ENCODE measurements at regions not wholly inside any gene's neighbourhood (a gene's known extent, or its start where the extent isn't known, plus 50 kb on each side); places are given as distances from the start of the nearest gene placed in this dataset.

DNA sequence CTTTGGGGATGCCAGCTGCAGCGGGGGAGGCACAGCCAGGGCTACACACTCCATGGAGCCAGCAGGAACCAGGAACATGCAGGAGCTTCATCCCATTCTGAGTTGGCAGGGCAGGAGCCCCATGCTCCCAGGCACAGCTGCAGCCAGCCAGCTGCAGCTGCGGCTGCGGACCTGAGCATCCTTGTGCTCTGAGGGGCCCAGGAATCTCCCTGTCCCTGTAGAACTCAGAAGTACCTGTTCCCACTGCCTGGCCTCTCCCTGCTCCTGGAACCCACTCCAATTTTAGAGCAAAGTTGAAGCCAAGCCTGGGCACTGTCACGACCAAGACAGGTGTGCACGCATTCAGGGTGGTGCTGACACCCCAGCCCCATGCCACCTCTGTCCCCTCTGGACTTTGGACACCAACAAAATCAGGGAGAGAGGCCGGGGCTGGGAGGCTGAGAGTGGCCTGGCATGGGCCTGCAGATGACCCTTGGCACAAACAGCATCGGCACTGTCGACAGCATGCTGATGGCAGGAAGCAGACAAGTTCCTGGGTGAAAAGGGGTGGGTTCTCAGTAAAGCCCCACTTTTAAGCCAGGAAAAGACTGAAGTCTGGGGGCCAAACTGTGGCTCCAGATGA, 257.3 kb upstream of the LRFN5 start:
- no peaks in the 10 kb centered on the region for H3K9me3 ChIP-seq
- no peaks in the 10 kb centered on the region for H3K4me1 ChIP-seq
- no peak overlapping the region for H3K27ac ChIP-seq
- H3K4me3 ChIP-seq = no peak overlapping the region
- ATAC-seq (no peak), DNase-seq (no peak)
- H3K27me3 ChIP-seq = no peaks in the 10 kb centered on the region
- no peak for TF ChIP-seq POLR2A (IDR thresholded peaks at IDR 0.05)
- TF ChIP-seq, protein P1, sequence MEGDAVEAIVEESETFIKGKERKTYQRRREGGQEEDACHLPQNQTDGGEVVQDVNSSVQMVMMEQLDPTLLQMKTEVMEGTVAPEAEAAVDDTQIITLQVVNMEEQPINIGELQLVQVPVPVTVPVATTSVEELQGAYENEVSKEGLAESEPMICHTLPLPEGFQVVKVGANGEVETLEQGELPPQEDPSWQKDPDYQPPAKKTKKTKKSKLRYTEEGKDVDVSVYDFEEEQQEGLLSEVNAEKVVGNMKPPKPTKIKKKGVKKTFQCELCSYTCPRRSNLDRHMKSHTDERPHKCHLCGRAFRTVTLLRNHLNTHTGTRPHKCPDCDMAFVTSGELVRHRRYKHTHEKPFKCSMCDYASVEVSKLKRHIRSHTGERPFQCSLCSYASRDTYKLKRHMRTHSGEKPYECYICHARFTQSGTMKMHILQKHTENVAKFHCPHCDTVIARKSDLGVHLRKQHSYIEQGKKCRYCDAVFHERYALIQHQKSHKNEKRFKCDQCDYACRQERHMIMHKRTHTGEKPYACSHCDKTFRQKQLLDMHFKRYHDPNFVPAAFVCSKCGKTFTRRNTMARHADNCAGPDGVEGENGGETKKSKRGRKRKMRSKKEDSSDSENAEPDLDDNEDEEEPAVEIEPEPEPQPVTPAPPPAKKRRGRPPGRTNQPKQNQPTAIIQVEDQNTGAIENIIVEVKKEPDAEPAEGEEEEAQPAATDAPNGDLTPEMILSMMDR (IDR thresholded peaks at IDR 0.05) = no peak
- 75 to 90% (median 82%) methylated on average over 8 of the region's 8 CpGs for WGBS, 4 donors
- intact Hi-C loops (cut with DNase I) = no loop called here
- no peaks in the 10 kb centered on the region for H3K36me3 ChIP-seq

DNA sequence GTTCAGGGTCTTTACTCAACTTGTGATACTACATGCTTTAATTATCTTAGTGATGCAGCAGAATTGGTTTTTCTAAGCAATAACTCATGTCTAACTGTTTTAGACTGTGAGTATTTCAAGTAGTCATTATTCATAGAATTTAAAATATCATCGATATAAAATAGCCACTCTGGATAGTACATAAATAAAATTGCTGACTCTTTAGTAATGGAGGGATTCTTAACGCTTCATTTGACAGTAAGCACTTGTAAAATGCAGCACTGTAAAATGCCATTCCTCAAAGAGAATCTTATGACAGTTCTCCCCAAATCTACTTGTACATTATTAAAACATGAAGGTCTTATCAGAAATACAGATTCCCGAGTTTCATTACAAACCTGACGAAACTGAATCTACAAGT, 262.8 kb upstream of the LRFN5 start:
- no peak overlapping the region for H3K4me3 ChIP-seq
- TF ChIP-seq, protein P1 (IDR thresholded peaks at IDR 0.05) = no peak
- TF ChIP-seq POLR2A (IDR thresholded peaks at IDR 0.05) = no peak
- H3K36me3 ChIP-seq = no peaks in the 10 kb centered on the region
- 73 to 81% (median 76%) methylated on average over 4 of the region's 4 CpGs for WGBS, 4 donors
- ATAC-seq (no peak), DNase-seq (no peak)
- H3K27me3 ChIP-seq = no peaks in the 10 kb centered on the region
- intact Hi-C loops (cut with DNase I) = no loop called here
- H3K27ac ChIP-seq = no peak overlapping the region
- no peaks in the 10 kb centered on the region for H3K4me1 ChIP-seq
- H3K9me3 ChIP-seq = no peaks in the 10 kb centered on the region

DNA sequence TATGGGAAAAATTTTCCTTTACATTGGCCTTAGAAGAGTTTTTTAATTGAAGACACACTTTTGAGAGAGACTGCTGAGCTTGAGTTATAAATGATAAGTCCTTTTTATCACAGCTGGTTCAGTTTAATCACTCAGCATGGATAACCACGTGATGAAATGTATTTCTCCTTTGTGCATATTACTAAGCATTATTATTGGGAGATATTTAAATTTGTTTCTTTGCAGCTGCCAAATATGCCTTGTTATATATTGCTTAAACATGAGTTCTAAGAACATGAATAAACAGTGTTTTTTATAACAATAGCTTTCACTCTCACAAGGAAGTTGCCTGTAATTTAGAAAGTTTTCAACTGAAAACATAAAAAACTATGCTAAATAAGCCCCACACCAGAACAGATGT, 293.5 kb upstream of the LRFN5 start:
- Histone ChIP-seq H3K4me3 (no peak overlapping the region), H3K4me1 (no peaks in the 10 kb centered on the region), H3K36me3 (no peaks in the 10 kb centered on the region), H3K27ac (no peak overlapping the region), H3K9me3 (peaks cover 0 to 4% (median 0%) of the 10 kb centered on the region in 12 donors), H3K27me3 (no peaks in the 10 kb centered on the region)
- 17 to 32% (median 22%) methylated on average over 1 of the region's 1 CpG for WGBS, 4 donors
- DNase-seq = no peak
- no peak for ATAC-seq
- TF ChIP-seq, protein P1 (IDR thresholded peaks at IDR 0.05) = no peak
- no peak for TF ChIP-seq POLR2A (IDR thresholded peaks at IDR 0.05)
- intact Hi-C loops (cut with DNase I) = no loop called here

DNA sequence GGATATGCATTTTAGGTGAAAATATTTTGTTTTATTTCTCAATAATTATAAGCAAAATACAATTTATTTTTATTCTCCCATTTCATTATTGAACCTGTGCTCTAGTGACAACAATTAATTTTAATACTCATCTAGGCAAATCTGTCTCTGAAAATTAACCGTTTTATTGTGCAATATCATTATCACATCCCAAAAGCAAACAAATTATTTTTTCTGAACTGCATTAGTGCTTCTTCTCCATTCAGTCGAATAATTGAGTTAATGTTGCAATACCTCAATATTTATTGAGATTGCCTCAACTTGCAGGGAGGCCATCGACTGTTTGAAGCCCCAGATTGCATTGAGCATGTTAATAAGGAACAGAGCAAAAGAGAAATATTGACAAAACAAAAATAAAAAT, 303.2 kb upstream of the LRFN5 start:
- ATAC-seq (no peak), DNase-seq (no peak)
- no peaks in the 10 kb centered on the region for H3K27me3 ChIP-seq
- intact Hi-C loops (cut with DNase I) = no loop called here
- no peaks in the 10 kb centered on the region for H3K36me3 ChIP-seq
- WGBS, 4 donors = 67 to 76% (median 73%) methylated on average over 3 of the region's 3 CpGs
- H3K4me3 ChIP-seq = no peak overlapping the region
- H3K4me1 ChIP-seq = no peaks in the 10 kb centered on the region
- no peak for TF ChIP-seq POLR2A (IDR thresholded peaks at IDR 0.05)
- H3K9me3 ChIP-seq = peaks cover 0 to 5% (median 0%) of the 10 kb centered on the region in 12 donors
- no peak overlapping the region for H3K27ac ChIP-seq

DNA sequence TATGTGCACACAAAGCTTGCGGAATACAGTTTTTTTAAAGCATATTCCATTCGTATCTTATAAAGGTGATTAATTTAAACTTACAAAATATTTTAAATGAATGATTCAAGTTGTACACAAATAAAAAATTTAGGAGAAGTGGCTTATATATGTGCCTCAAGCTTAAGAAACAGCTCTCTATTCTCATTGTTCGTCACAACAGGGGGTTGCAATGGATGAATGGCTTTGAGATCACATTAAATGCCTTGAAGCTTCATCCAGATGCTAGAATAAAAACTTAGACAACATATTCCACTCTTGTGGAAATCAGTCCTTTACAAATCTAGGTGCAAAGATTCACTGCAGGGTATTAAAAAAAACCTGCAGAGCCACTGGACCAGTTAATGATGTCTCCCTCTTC, 303.9 kb upstream of the LRFN5 start:
- DNase-seq = no peak
- TF ChIP-seq POLR2A (IDR thresholded peaks at IDR 0.05) = no peak
- TF ChIP-seq, protein P1 (IDR thresholded peaks at IDR 0.05) = no peak

More for the DNA sequence above, 303.9 kb upstream of the LRFN5 start:
- H3K27ac ChIP-seq = no peak overlapping the region
- no peak for ATAC-seq
- H3K4me3 ChIP-seq = no peak overlapping the region
- intact Hi-C loops (cut with DNase I) = no loop called here
- H3K27me3 ChIP-seq = no peaks in the 10 kb centered on the region
- no peaks in the 10 kb centered on the region for H3K4me1 ChIP-seq
- H3K9me3 ChIP-seq = peaks cover 0 to 5% (median 0%) of the 10 kb centered on the region in 12 donors
- WGBS, 4 donors = 83 to 90% (median 86%) methylated on average over 3 of the region's 3 CpGs
- no peaks in the 10 kb centered on the region for H3K36me3 ChIP-seq
